Upper lobe of right lung (tissue), 1 donor: ENCODE measurements at regions not wholly inside any gene's neighbourhood (a gene's known extent, or its start where the extent isn't known, plus 50 kb on each side); places are given as distances from the start of the nearest gene placed in this dataset.

ENCODE experiments used
- ATAC-seq: fragments of 200-7000 bp; cut with Tn5 transposase; one replicate; pipeline ENCODE4 v1.9.1; 2020; ENCODE audit warnings: mild to moderate bottlenecking, moderate library complexity
- DNase-seq: peaks from one replicate; pipeline ENCODE4 v3.0.0-alpha.2; 2020
- H3K27ac ChIP-seq: fragments of 200-600 bp; one replicate; pipeline ENCODE4 v1.8.0; 2022
- H3K27me3 ChIP-seq: fragments of 200-600 bp; one replicate; pipeline ENCODE4 v1.8.0; 2022; ENCODE audit warnings: mild to moderate bottlenecking
- H3K36me3 ChIP-seq: fragments of 200-600 bp; one replicate; pipeline ENCODE4 v1.8.0; 2022
- H3K4me1 ChIP-seq: fragments of 200-600 bp; one replicate; pipeline ENCODE4 v1.8.0; 2022
- H3K4me3 ChIP-seq: fragments of 200-600 bp; one replicate; pipeline ENCODE4 v1.8.0; 2022; ENCODE audit warnings: mild to moderate bottlenecking
- H3K9me3 ChIP-seq: fragments of 200-600 bp; one replicate; pipeline ENCODE4 v1.8.0; 2022
- intact Hi-C: fragments of 100-400 bp; cut with DNase I; formaldehyde crosslinking; loops from one replicate; pipeline ENCODE4 v1.11.0; 2022
- TF ChIP-seq, protein P1 (sequence below): fragments of 200-600 bp; IDR thresholded peaks from one replicate; pipeline ENCODE4 v1.8.0; 2022; ENCODE audit warnings: antibody characterized with exemption
- donor health status: DM: no; HTN: yes; CAD: no; lungs with severe emphysema.

DNA sequence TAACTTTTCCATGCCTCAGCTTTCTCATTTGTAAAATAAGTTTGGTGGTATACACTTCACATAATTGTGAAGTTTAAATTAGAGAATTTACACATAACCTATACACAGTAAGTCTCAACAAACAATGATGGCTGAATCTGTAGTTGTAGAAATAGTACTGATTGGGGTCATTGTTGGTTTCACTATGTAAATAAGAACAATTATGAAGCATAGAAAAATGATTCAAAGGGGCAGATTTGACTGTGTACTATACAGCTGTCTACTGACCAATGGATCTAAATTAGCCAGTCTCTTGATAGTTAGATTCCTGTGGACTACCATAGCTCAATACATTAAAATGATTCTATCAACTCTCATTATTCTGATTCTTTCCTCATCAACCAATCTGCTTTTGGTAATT lies 181.1 kb upstream of the STXBP5 start:
- no peaks in the 10 kb centered on the region for H3K27me3 ChIP-seq
- H3K4me1 ChIP-seq = no peaks in the 10 kb centered on the region
- TF ChIP-seq, protein P1, sequence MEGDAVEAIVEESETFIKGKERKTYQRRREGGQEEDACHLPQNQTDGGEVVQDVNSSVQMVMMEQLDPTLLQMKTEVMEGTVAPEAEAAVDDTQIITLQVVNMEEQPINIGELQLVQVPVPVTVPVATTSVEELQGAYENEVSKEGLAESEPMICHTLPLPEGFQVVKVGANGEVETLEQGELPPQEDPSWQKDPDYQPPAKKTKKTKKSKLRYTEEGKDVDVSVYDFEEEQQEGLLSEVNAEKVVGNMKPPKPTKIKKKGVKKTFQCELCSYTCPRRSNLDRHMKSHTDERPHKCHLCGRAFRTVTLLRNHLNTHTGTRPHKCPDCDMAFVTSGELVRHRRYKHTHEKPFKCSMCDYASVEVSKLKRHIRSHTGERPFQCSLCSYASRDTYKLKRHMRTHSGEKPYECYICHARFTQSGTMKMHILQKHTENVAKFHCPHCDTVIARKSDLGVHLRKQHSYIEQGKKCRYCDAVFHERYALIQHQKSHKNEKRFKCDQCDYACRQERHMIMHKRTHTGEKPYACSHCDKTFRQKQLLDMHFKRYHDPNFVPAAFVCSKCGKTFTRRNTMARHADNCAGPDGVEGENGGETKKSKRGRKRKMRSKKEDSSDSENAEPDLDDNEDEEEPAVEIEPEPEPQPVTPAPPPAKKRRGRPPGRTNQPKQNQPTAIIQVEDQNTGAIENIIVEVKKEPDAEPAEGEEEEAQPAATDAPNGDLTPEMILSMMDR = no peak
- H3K4me3 ChIP-seq = no peak overlapping the region
- intact Hi-C loops = no loop called here
- no peak for DNase-seq
- H3K36me3 ChIP-seq = no peaks in the 10 kb centered on the region
- H3K27ac ChIP-seq = no peak overlapping the region
- no peaks in the 10 kb centered on the region for H3K9me3 ChIP-seq
- ATAC-seq = no peak

DNA sequence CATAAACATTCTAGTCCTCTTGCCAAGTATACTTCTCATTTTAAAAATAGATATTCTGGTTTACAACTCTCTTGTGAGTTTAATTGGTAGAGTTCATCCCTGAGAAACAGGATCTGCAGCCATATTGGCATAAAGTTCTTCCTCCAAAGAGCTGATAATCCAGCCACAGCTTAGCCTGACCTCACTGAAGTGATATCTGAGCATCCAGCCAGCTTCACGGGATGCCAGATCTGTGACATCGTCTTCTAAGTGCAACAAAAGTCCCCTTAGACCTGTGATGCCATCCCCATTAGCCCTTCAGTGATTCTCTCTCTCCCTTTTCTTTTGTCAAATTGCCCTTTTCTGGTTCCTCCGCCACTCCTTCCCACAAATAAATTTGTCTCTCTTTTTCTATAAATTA lies 180.6 kb upstream of the STXBP5 start:
- Histone ChIP-seq H3K27ac (no peak overlapping the region), H3K27me3 (no peaks in the 10 kb centered on the region), H3K9me3 (no peaks in the 10 kb centered on the region), H3K36me3 (no peaks in the 10 kb centered on the region), H3K4me3 (no peak overlapping the region), H3K4me1 (no peaks in the 10 kb centered on the region)
- intact Hi-C loops = no loop called here
- DNase-seq = no peak
- TF ChIP-seq, protein P1 = no peak
- ATAC-seq = no peak

DNA sequence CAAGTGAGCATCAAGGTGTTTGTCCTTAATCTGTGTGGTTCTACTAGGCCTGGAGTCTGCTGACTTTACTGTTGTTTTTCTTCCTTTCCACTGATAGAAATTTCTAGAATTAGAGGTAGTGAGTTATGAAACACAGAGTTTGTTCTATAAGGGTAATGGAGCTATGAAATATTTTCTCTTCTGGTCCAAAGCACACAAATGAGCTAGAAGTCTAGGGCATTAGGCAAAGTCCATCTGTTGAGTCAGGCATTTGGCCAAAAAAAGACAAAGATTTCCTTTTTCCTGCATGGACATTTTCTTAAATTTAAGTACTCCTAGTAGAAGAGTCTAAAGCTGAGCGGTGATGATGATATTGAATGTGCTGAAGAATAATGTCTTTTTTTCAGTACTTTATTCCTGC lies 174.3 kb upstream of the STXBP5 start:
- Histone ChIP-seq H3K4me3 (no peak overlapping the region), H3K27me3 (no peaks in the 10 kb centered on the region), H3K27ac (no peak overlapping the region), H3K36me3 (no peaks in the 10 kb centered on the region), H3K4me1 (no peaks in the 10 kb centered on the region), H3K9me3 (no peaks in the 10 kb centered on the region)
- intact Hi-C loops = no loop called here
- ATAC-seq = no peak
- DNase-seq = no peak
- TF ChIP-seq, protein P1 = no peak

DNA sequence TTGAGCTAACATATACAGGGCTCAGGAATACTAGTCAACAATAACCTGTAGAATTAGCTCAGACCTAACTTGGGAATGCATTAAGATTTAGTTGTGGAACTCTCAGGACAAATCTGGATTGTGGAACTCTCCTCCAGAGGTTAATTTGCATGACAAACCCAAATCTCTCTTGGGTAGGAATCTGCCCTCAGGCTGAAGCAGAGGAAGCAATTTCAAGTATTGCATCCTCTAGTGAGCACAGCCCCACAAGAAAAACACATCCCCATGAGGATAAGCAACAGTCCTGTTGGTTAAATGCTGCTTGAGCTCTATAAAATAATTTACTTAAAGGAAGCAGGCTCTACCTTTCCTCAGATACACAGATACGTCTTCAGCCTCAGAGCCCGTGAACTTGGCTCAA lies 170.9 kb upstream of the STXBP5 start:
- H3K36me3 ChIP-seq = no peaks in the 10 kb centered on the region
- DNase-seq = no peak
- H3K27me3 ChIP-seq = no peaks in the 10 kb centered on the region
- H3K4me1 ChIP-seq = no peaks in the 10 kb centered on the region
- no peak overlapping the region for H3K4me3 ChIP-seq
- intact Hi-C loops = no loop called here
- H3K9me3 ChIP-seq = no peaks in the 10 kb centered on the region
- ATAC-seq = no peak
- no peak overlapping the region for H3K27ac ChIP-seq
- TF ChIP-seq, protein P1 = no peak

DNA sequence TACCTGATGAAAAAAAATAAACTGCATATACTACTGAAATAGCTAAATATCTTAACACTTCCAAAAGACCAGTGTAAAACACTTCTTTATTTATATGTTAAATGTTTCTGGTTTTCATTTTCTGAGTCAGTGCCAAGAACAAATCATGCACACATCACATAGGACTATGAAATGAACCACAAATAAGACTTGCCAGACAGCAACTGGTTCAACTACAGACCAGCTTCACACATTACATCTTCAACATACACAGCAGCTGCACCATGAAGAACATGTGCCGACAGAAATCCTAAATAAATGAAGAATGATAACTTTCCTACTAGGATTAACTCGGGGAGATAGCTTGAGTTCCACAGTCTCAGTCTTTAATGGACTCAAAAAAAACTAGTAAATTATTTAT lies 168.3 kb upstream of the STXBP5 start:
- TF ChIP-seq, protein P1 = no peak
- H3K4me3 ChIP-seq = no peak overlapping the region
- DNase-seq = no peak
- H3K27ac ChIP-seq = no peak overlapping the region
- no peaks in the 10 kb centered on the region for H3K9me3 ChIP-seq
- no peak for ATAC-seq
- no peaks in the 10 kb centered on the region for H3K4me1 ChIP-seq
- H3K27me3 ChIP-seq = no peaks in the 10 kb centered on the region
- intact Hi-C loops = no loop called here
- H3K36me3 ChIP-seq = no peaks in the 10 kb centered on the region

DNA sequence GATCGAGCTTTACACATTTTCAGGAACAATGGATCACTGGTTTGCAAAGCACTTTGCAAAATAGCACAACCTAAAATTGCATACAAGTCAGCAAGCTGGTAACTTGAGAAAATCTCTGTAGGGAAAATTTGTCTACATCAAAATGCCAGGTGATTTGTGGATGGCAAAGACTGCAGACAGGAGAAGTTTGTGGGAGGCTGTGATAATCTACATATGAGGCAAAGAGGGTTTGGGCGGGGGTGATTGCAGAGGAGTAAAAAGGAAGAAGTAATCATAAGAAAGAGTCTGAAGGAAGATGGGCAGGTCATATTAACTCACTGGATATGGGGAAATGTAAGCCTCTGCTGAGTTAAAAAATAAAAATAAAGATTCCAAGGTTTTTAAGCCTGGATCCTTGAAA lies 166.3 kb upstream of the STXBP5 start:
- no peak overlapping the region for H3K27ac ChIP-seq
- intact Hi-C loops = no loop called here
- no peak overlapping the region for H3K4me3 ChIP-seq
- DNase-seq (no peak), ATAC-seq (no peak)
- H3K36me3 ChIP-seq = no peaks in the 10 kb centered on the region
- H3K9me3 ChIP-seq = no peaks in the 10 kb centered on the region
- no peaks in the 10 kb centered on the region for H3K4me1 ChIP-seq
- no peaks in the 10 kb centered on the region for H3K27me3 ChIP-seq
- TF ChIP-seq, protein P1 = no peak
